ENCODE measurements at regions not wholly inside any gene's neighbourhood (a gene's known extent, or its start where the extent isn't known, plus 50 kb on each side); places are given as distances from the start of the nearest gene placed in this dataset.

GRCh38 chr1:189434461-189434860 lies 1043.2 kb downstream of the BRINP3 start:
- Histone ChIP-seq H3K27ac (ENCODE audit: low read depth, low read length) (no peak overlapping the region), H3K18ac (ENCODE audit: low read length) (no peak overlapping the region)

GRCh38 chr1:189435398-189435797 lies 1042.3 kb downstream of the BRINP3 start:
- Histone ChIP-seq H3K9me3 (ENCODE audit: insufficient read depth, low read depth, low read length) (no peaks in the 10 kb centered on the region), H3K36me3 (ENCODE audit: control insufficient read depth in 1 of 2, insufficient read depth in 2 of 2, low read length in 2 of 2) (no peaks in the 10 kb centered on the region), H2BK120ac (ENCODE audit: insufficient read depth, low read length, poor library complexity) (no peak overlapping the region), H3K14ac (ENCODE audit: low read length) (no peak overlapping the region), H4K12ac (ENCODE audit: low read depth, low read length) (no peak overlapping the region), H3K23ac (ENCODE audit: low read length) (no peak overlapping the region), H2BK12ac (ENCODE audit: low read length) (no peak overlapping the region), H4K8ac (ENCODE audit: low read depth, low read length) (no peak overlapping the region), H3K79me2 (ENCODE audit: control insufficient read depth, insufficient read depth, low read length, poor library complexity) (no peaks in the 10 kb centered on the region), H3K4me3 (ENCODE audit: low read depth, low read length) (no peak overlapping the region), H3K4me2 (ENCODE audit: low read length) (no peak overlapping the region), H3K79me1 (ENCODE audit: low read length) (no peaks in the 10 kb centered on the region), H3K27ac (ENCODE audit: low read depth, low read length) (no peak overlapping the region), H3K27me3 (ENCODE audit: insufficient read depth, low read length) (no peaks in the 10 kb centered on the region), H2AK5ac (ENCODE audit: low read length) (no peak overlapping the region), H4K91ac (ENCODE audit: low read depth, low read length) (no peak overlapping the region), H2AFZ (ENCODE audit: insufficient read depth, low read length, poor library complexity) (no peak overlapping the region), H3K4me1 (ENCODE audit: control insufficient read depth in 1 of 2, insufficient read depth in 2 of 2, low read length in 2 of 2) (no peaks in the 10 kb centered on the region), H3K9ac (ENCODE audit: low read length) (no peak overlapping the region), H2BK5ac (ENCODE audit: low read depth, low read length, poor library complexity) (no peak overlapping the region), H3K4ac (ENCODE audit: low read depth, low read length) (no peak overlapping the region), H3K18ac (ENCODE audit: low read length) (no peak overlapping the region)
- no peak for DNase-seq

More at GRCh38 chr1:189434461-189434860, 1043.2 kb downstream of the BRINP3 start:
- Histone ChIP-seq H3K27me3 (ENCODE audit: insufficient read depth, low read length) (no peaks in the 10 kb centered on the region), H3K9ac (ENCODE audit: low read length) (no peak overlapping the region), H3K79me1 (ENCODE audit: low read length) (no peaks in the 10 kb centered on the region), H4K12ac (ENCODE audit: low read depth, low read length) (no peak overlapping the region), H3K4me3 (ENCODE audit: low read depth, low read length) (no peak overlapping the region), H3K14ac (ENCODE audit: low read length) (no peak overlapping the region), H3K4ac (ENCODE audit: low read depth, low read length) (no peak overlapping the region), H2AK5ac (ENCODE audit: low read length) (no peak overlapping the region), H3K4me1 (ENCODE audit: control insufficient read depth in 1 of 2, insufficient read depth in 2 of 2, low read length in 2 of 2) (no peaks in the 10 kb centered on the region), H2BK120ac (ENCODE audit: insufficient read depth, low read length, poor library complexity) (no peak overlapping the region), H4K8ac (ENCODE audit: low read depth, low read length) (no peak overlapping the region), H3K23ac (ENCODE audit: low read length) (no peak overlapping the region), H2BK5ac (ENCODE audit: low read depth, low read length, poor library complexity) (no peak overlapping the region), H2AFZ (ENCODE audit: insufficient read depth, low read length, poor library complexity) (no peak overlapping the region), H3K36me3 (ENCODE audit: control insufficient read depth in 1 of 2, insufficient read depth in 2 of 2, low read length in 2 of 2) (no peaks in the 10 kb centered on the region), H3K9me3 (ENCODE audit: insufficient read depth, low read depth, low read length) (no peaks in the 10 kb centered on the region), H4K91ac (ENCODE audit: low read depth, low read length) (no peak overlapping the region), H3K4me2 (ENCODE audit: low read length) (no peak overlapping the region), H2BK12ac (ENCODE audit: low read length) (no peak overlapping the region), H3K79me2 (ENCODE audit: control insufficient read depth, insufficient read depth, low read length, poor library complexity) (no peaks in the 10 kb centered on the region)
- no peak for DNase-seq
- no CpG with 5 or more reads among the region's 1 CpG for WGBS (ENCODE audit: extremely low coverage, insufficient coverage, insufficient read length)

- Histone ChIP-seq H3K27ac (ENCODE audit: low read depth, low read length) (no peak overlapping the region), H3K23ac (ENCODE audit: low read length) (no peak overlapping the region), H3K4me3 (ENCODE audit: low read depth, low read length) (no peak overlapping the region), H4K8ac (ENCODE audit: low read depth, low read length) (no peak overlapping the region), H3K27me3 (ENCODE audit: insufficient read depth, low read length) (no peaks in the 10 kb centered on the region), H3K79me2 (ENCODE audit: control insufficient read depth, insufficient read depth, low read length, poor library complexity) (no peaks in the 10 kb centered on the region), H3K18ac (ENCODE audit: low read length) (no peak overlapping the region), H2AK5ac (ENCODE audit: low read length) (no peak overlapping the region), H4K91ac (ENCODE audit: low read depth, low read length) (no peak overlapping the region), H4K12ac (ENCODE audit: low read depth, low read length) (no peak overlapping the region), H3K9me3 (ENCODE audit: insufficient read depth, low read depth, low read length) (no peaks in the 10 kb centered on the region), H3K4ac (ENCODE audit: low read depth, low read length) (no peak overlapping the region), H3K9ac (ENCODE audit: low read length) (no peak overlapping the region), H3K36me3 (ENCODE audit: control insufficient read depth in 1 of 2, insufficient read depth in 2 of 2, low read length in 2 of 2) (no peaks in the 10 kb centered on the region), H2AFZ (ENCODE audit: insufficient read depth, low read length, poor library complexity) (no peak overlapping the region), H3K14ac (ENCODE audit: low read length) (no peak overlapping the region), H2BK12ac (ENCODE audit: low read length) (no peak overlapping the region), H3K4me2 (ENCODE audit: low read length) (no peak overlapping the region), H2BK120ac (ENCODE audit: insufficient read depth, low read length, poor library complexity) (no peak overlapping the region), H3K79me1 (ENCODE audit: low read length) (no peaks in the 10 kb centered on the region), H2BK5ac (ENCODE audit: low read depth, low read length, poor library complexity) (no peak overlapping the region), H3K4me1 (ENCODE audit: control insufficient read depth in 1 of 2, insufficient read depth in 2 of 2, low read length in 2 of 2) (no peaks in the 10 kb centered on the region)
- no CpG with 5 or more reads among the region's 3 CpGs for WGBS (ENCODE audit: extremely low coverage, insufficient coverage, insufficient read length)
- no peak for DNase-seq
These were observed 1038.9 kb downstream of the BRINP3 start for GRCh38 chr1:189438808-189439207.

DNA sequence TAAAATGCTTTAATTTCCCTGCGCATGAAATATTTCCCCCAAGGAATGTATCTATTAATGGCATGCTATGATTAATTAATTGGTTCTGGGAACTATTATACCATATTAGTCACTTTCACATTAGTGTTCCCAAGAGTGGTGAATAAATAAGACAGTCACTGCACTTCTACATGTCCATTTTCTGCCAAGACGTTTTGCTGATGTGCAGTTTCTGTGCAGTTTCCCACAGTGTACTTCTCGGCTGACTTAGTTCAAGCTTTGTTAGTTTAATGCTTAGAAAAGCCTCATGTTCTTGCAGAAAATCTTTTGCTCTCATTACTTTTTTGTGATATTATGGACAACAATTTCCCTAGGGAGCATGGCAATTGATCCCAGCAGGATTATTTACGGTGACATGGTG lies 1014.5 kb downstream of the BRINP3 start:
- H2AK5ac ChIP-seq (ENCODE audit: low read length) = no peak overlapping the region
- H3K23ac ChIP-seq (ENCODE audit: low read length) = no peak overlapping the region
- H4K12ac ChIP-seq (ENCODE audit: low read depth, low read length) = no peak overlapping the region
- no peak overlapping the region for H3K4ac ChIP-seq (ENCODE audit: low read depth, low read length)
- H4K91ac ChIP-seq (ENCODE audit: low read depth, low read length) = no peak overlapping the region
- no peaks in the 10 kb centered on the region for H3K9me3 ChIP-seq (ENCODE audit: insufficient read depth, low read depth, low read length)
- no peaks in the 10 kb centered on the region for H3K79me1 ChIP-seq (ENCODE audit: low read length)
- H3K36me3 ChIP-seq (ENCODE audit: control insufficient read depth in 1 of 2, insufficient read depth in 2 of 2, low read length in 2 of 2) = no peaks in the 10 kb centered on the region
- H3K27me3 ChIP-seq (ENCODE audit: insufficient read depth, low read length) = no peaks in the 10 kb centered on the region
- H3K18ac ChIP-seq (ENCODE audit: low read length) = no peak overlapping the region
- no peak for DNase-seq
- H3K27ac ChIP-seq (ENCODE audit: low read depth, low read length) = no peak overlapping the region
- H3K4me3 ChIP-seq (ENCODE audit: low read depth, low read length) = no peak overlapping the region
- WGBS (ENCODE audit: extremely low coverage, insufficient coverage, insufficient read length) = no CpG with 5 or more reads among the region's 4 CpGs
- H3K4me1 ChIP-seq (ENCODE audit: control insufficient read depth in 1 of 2, insufficient read depth in 2 of 2, low read length in 2 of 2) = no peaks in the 10 kb centered on the region
- H2BK120ac ChIP-seq (ENCODE audit: insufficient read depth, low read length, poor library complexity) = no peak overlapping the region
- H3K9ac ChIP-seq (ENCODE audit: low read length) = no peak overlapping the region
- no peak overlapping the region for H3K4me2 ChIP-seq (ENCODE audit: low read length)
- H2BK5ac ChIP-seq (ENCODE audit: low read depth, low read length, poor library complexity) = no peak overlapping the region
- no peak overlapping the region for H2BK12ac ChIP-seq (ENCODE audit: low read length)
- H2AFZ ChIP-seq (ENCODE audit: insufficient read depth, low read length, poor library complexity) = no peak overlapping the region
- no peaks in the 10 kb centered on the region for H3K79me2 ChIP-seq (ENCODE audit: control insufficient read depth, insufficient read depth, low read length, poor library complexity)
- H4K8ac ChIP-seq (ENCODE audit: low read depth, low read length) = no peak overlapping the region
- H3K14ac ChIP-seq (ENCODE audit: low read length) = no peak overlapping the region

Data from trophoblast cell (in vitro differentiated cells and primary cell).